Retina (tissue), 1 donor: ENCODE measurements at regions not wholly inside any gene's neighbourhood (a gene's known extent, or its start where the extent isn't known, plus 50 kb on each side); places are given as distances from the start of the nearest gene placed in this dataset.

Source experiments
- DNase-seq: peaks from one replicate; pipeline ENCODE4 v3.0.0-alpha.2; 2016

DNA sequence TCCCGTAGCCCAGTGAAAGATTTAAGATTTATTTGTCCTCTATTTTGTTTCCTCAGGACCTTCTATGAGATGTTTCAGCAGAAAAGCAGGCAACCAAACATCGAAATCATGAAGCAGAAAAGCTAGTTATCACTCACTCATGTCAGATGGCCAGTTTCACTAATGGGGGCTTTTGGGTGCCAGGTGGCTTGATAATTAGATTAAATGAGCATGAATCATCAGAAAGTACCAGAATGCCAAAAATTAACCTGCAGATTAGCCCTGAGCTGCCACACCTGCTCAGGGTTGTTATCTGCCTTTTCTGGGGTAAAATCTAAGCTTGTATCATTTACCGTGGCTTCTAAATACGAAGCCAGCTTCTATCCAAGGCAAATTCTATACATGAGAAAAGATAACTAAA, 1017.5 kb downstream of the XPNPEP1 start:
- DNase-seq = no peak

DNA sequence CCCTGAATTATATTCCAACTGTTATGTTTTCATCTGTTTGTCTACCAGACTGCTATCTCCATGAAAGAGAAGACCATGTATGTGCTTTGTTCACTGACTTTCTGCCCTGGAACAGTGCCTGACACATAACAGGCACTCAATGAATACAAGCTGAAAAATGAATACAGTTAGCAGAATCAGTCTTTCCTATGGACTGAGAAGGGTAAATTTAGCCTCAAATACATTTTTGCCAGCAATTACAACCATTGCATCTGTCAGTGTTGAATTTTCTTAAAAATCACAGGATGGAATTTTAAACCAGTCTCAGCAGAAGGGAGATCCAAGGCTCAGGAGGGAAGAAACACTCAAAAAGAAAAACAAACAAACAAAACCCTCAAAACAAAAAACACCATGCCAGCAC, 1018.1 kb downstream of the XPNPEP1 start:
- no peak for DNase-seq

DNA sequence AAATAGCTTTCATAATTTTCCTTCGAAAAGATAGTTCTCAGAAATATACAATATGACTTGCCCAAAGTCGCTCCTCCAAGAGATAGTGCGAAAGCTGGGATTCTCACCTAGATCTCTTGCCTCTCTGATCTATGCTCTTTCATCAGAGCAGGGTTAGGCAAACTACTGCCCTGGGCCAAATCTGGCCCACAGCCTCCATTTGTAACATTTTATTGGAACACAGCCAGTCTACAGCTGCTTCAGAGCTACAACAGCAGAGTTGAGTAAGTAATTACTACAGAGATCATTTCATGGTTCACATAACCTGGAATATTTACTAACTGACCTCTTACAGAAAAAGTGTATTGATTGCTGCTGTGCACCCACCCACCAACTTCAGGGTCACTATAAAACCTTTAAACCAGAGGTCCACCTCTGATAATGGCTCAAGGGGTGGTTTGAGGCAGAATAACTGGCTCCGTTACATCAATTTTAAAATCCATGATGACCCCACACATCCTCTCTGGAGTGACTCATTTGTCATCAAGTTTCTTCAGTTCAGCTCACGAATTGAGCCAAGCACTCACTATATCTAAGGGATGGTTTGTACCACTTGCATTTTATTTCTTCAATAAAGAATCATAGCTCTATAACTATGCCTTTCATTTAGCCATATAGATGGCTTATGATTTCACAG, 1019.0 kb downstream of the XPNPEP1 start:
- no peak for DNase-seq

DNA sequence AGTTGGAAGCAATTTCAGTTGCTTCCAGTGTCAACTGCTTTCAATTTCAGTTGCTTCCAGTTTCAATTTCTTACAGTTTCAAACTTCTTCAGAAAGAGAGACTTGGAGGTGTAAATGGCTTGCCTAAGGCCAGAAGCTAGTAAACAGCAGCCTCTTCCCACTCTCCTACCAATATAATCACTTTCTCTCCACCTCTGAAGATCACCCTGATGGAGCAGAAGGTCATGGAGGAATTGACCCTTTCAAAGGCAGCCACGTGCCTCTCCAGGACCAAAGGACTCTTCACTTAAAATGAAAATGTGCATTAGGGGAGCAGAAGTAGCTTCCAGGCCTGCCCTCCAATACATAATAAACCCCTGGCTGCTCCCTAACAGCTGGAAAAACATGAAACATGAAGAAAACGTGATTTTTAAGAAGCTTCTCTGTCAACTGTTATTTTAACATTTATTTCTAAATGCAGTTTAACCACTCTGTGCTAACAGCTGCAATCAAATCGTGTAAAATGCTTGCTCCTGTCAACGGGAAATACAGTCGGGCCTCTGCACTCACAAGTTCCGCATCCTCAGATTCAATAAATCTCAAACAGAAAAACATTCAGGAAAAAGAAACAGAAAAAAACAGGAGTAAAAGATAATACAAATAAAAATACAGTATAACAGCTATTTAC, 1020.6 kb downstream of the XPNPEP1 start:
- DNase-seq = no peak

DNA sequence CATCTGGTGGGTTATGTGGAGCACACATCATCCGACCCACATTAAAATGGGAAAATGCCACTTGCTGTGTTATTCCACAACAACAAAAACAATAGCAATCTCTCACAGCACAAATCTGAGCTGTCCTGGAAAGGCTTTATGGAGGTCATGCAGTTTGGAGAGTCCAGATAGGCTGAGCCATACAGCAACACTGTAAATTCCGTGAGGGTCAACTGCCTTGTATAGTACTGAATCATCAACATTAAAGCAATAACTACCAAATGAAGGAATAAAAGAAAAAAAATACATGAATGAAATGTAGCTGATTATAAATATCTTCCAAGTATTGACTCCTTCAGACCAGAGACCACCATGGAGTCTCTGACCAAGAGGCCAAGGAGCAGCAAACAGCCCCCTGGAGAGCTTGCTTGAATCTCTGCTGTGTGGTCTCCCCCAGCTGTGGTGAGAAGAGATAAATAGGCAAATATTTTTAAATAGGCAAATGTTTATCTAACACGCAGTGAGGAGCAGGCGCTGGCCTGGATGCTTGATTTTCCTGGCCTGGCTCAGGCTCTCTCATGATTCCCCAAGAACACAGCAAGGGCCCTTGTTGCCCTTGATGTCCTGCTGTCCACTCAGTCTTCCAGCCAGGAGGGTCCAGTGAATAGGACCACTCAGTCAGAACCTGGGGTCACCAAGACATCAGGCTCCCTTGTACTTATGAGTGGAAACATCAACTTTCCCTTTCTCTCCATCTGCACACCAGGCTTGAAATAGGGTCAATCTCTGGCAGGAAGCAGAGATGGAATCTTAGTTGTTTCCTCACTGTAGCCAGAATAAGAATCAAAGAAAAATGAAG, 1021.3 kb downstream of the XPNPEP1 start:
- no peak for DNase-seq

DNA sequence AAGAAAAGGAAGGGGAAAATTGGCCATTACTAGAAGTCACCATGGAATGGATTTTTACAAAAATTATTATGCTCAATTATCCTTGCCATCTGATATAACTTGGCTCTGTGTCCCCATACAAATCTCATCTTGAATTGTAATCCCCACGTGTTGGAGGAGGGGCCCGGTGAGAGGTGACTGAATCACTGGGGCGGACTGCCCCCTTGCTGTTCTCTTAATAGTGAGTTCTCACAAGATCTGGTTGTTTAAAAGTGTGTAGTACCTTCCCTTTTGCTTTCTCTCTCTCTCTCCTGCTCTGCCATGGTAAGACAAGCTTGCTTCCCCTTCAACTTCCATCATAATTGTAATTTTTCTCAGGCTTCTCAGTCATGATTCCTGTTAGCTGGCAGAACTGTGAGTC, 1023.6 kb downstream of the XPNPEP1 start:
- DNase-seq = no peak

DNA sequence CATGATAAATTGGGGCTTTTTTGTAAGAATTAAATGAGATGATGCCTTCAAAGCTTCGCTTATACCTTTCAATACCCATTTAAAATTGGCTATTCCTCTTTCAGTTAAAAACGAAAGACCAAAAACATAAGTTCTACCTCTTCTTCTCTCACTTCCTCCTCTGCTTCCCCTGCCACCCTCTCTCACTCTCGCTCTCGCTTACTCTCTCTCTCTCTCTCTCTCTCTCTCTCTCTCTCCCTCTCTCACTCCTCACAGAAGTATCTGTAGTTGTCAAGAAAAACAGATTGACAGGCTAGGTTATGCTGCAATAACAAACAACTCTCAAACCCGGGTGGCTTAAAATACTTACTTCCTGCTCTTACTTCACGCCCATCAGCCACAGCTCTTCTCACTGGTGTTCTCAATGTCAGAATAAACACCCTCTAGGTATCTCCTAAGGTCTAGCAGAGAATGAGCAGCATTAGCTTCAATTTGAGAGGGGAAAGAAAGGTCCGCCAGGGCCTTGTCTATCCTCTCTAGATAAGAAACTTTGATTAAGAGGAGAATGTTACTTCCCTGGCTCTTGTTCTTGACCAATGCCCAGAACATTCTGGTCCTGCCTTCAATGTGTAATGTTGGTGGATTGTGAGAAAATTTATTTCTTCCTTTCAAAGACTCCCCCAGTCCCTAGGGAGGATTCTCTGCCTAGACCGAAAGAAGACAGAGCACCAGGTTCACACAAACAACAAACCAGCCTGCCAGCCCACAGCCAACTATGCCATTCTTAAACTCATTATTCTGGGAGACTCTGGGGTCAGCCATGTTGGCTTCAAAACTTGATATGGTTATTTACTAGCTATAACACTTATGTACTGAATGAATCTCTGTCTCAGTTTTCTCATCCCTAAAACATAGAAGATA, 1028.7 kb downstream of the XPNPEP1 start:
- no peak for DNase-seq

DNA sequence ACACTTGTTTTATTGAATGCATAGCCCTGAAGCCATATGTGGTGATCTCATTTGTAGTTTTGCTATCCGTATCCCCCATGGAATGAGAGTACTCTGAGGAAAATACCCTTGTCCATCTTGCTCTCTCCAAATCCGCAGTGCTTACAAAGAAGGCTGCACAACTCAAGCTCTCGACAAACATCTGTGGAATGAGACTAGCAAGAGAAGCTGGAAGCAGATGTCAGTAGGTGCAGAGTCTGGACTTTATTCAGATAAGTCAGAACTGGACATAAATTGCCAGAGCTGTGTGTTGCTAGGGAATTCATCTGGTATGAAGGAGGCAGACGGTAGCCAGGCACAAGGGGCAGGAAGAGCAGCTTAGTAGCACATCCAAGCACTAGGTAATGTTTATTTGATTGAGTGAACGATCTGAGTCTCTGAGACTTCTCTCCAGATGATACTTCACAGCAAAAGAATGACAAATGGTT, 1046.2 kb downstream of the XPNPEP1 start:
- DNase-seq = peak; percentile 8

DNA sequence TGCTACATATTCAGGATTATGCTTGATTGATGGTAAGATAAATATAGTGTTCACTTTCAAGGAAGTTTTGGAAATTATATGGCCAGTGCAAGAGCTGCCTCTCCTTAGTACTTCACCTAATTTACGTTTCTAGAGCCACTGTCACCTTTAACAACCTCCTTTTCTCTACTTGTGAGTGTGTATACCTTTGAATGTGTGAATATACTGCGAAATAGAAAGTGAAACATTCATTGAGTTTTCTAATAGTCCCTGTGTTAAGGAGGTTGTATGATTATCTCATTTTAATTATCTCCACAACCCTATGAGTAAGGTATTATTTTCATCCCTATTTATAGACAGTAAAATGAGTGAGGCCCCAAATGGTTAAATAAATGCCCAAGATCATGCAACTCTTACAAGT, 1050.5 kb downstream of the XPNPEP1 start:
- DNase-seq = no peak

DNA sequence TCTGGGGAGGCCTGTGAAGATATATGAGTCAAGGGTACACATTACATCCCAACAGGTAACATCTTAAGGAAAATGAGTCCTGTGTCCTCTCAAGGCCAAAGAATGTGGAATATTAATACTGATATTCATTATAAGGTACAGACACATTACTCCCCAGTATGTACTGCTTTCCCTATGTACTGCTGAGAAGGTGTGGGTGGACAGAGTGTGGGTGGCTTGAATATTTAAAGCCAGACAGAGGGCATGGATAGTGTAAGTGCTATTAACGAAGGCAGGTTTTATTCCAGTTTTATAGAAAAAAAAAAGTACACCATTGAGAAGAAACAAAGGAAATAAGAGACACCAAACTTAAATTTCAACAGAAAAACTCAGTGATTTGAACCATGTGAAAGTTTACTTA, 1054.4 kb downstream of the XPNPEP1 start:
- DNase-seq = no peak

DNA sequence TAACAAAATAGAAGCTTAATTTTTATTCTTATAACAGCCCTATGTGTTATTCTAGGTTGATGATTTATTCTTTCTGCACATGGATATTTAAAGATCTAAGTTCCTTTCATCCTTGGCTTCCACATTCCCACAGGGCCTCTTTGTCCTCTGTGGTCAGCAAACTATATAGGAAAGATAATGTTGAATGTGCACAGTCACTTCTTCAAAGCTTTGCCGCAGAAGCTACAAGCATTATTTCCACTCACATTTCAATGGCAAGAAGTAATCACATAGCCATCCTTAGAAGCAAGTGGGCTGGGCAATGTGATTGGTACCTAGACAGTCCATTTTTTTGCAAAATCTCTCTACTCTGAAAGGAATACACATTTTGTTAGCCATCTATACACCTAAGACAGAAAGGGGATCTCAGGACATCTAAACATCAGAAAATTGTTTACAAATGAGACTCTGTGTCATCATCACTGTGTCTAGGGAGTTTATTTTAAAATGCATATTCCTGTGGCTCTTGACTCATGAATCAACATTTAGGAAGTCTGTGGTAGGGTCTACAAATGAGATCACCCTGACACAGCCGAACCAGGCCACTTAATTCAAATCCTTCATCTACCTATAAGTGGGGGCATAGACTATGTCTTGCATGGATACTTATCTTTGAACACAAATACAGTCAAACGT, 1060.5 kb downstream of the XPNPEP1 start:
- DNase-seq = no peak

DNA sequence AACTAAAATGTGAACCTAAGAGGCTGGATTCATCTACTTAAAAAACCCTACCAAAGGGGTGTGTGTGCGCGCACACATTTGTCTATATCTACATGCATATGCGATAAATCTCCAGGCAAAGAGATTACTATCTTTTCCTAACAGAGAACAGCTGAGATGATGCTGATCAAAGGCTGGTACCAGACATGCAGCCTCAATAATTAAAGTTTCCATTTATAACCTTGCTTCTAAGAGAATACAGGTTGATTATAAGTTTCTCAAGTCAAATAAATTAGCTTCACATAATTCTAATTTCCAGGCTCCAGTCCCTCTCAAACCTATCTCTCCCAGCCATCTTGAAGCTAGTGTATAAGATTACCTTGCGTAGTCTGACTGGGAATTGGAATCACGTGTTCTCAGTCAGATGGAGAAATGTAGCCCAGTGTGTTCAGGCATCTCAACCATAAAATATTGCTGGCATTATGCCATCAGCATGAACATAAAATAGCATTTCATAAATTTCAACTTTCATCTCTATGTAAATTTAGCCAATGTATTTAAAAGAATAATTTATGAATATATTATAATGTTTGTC, 1062.0 kb downstream of the XPNPEP1 start:
- DNase-seq = no peak

DNA sequence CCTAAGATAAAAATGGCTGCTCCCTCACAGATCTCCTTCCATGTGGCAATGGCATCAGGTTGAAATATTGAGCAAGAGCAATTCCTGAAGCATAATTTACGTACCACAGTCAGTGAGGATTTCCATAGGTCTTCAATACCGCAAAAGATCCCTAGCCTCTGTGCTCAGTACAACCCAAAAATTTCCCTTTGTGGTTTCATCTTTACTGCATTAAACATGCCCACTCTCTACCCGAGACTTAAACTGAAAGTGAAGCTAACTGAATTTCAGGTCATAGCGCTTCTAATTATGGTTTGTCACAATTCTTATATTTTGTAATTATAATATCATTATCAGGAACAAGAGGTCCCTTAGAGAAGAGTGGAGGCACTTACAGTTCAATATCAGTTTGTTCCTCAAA, 1071.1 kb downstream of the XPNPEP1 start:
- DNase-seq = no peak

DNA sequence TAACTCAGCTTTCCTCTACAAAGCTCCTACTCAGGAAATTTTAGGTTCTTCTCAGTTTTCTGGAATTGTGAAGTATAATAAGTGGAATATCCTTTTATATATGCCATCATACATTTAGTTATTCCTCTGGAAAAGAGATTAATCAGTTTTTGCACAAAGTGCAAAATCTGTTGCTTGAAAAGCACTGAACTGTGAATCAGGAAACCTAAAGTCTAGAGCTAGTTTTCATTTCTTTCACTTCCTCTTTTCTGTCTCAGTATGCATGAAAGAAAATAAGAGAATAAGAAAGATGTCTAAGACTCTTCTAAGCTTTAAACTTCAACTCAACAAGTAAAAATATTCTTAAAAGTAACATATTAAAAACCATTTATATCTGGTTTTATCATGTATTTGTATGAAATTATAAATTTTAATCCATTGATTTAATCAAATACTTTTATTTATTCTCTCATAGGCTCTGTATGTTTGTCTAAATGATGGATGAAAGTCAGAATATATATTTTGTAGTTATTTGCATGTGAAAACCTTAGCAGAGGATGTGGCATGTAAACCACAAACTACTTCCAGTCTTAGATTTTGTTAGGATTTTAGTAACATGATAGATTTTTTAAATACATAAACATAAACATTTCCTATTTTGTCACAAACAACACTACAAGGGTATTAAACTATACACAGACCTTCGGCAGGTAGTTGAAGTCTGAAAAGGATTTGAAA, 1073.0 kb downstream of the XPNPEP1 start:
- DNase-seq = no peak

DNA sequence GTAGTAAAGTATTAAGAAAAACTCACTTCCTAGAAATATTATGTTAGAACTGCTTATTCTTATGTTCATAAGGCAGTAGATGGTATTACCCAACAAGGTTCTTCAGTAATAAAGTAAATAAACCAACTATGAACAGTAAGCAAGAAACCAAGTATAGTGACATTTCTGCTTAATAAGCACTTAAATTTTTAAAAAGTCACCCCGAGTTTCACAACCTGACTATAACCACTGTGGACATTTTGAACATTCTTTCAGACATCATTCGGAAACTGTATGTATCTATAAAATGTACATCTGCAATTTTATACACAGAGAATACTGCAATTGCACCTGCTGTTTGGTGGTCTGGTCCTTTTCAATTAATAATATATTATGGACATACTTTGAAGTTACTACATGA, 1073.6 kb downstream of the XPNPEP1 start:
- DNase-seq = no peak

DNA sequence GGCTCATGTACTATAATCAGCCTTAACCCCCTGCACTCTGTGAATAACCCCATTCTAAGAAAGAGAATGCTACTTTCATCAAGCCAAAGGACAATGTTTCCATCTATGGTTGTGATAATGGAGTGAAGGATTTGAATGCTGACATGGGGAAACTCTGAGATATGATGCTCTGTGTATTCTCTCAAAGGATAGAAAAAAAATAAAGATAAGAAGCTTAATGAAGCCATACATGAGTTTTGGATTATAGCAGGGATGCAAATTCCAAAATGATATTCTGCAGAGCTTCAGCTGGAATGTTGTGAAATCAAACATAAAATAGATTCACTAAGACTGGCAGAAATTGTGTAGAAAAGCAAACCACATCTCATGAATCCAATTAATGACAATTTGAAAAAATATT, 1074.1 kb downstream of the XPNPEP1 start:
- DNase-seq = no peak

DNA sequence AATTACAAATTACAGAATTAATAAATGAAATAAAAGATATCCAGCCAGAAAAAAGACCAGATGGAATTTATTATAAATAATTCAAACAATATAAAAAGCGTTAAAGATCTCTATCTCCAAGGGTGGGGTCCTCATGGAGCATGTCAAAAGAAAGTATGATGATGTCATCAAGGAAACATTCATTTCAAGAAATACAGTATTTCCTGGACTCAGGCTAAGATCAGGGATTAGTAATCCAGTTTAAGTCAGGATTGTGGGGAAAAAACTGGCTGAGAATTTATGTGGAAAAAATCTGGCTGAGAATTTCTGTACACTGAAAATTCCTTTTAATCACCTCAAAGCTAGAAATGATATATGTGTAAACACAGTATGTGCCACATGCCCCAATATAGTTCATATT, 1075.3 kb downstream of the XPNPEP1 start:
- no peak for DNase-seq

DNA sequence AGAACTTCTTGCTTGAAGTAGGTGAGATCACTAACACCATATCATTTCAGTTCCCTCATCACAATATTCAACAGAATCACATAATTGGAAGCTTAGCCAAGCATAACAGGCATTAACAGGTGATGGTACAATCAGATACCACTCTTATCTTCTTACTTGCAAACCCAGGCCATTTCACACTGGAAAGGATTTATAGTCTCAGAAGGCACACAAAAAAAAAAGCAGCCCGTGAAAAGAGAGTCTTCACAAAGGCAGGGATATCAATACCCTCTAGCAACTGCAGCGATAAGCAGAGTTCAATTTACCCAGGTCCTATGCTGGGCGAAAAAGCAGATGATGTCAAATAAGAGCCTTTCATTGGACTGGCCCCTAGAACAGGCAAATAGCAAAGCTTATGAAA, 1082.4 kb downstream of the XPNPEP1 start:
- no peak for DNase-seq

DNA sequence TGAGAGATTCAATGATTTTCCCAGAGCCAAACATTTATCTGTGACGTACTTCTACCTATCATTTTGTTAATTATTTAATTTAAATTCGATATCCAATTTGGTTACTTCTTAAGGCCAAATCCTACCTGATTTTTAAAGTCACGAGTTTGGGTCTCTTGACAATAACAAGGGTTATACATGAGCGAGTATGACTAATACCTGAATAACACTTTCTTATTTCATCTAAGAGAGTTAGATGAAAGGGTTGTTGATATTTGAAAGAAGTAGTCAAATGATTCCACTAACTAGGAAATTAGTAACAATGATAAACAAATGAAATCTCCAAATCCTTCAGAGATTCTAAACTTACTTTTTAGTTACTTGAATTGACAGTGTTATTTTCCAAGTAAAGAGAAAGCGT, 1086.9 kb downstream of the XPNPEP1 start:
- no peak for DNase-seq

DNA sequence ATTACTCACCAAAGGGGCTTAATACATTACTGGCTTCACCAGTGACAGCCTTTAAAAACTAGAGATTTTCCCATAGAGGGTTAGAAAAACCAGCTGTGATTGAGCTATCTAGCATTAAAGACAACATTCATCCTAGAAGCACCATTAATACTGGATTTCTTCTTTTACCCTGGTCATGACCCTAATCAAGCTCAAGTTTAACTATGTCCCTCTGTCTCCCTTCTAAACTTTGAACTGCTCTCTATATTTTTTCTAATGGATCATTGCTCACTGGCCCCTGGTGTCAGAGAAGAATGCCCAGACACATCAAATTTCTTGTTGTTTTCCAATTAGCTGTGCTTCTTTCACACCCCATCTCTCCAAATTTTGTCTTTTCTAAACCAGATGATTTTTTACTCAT, 1101.3 kb downstream of the XPNPEP1 start:
- DNase-seq = no peak

DNA sequence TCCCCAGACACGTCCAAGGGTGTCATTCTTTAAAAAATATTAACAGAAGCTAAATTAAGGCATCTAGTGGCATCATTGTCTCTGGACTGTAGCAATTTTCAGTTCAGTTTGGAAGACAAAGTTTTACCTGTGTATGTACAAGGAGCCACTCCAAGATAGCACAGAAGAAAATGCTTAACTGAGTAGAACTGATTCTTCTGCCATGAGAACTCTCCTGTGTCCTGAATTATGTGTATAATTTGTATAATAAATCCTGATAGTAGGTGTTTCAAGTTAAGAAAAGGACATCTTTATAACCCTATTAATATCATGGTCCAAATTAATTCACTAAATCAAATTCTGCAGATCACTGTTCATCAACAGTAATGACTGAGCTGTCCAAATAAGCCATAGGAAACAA, 1104.0 kb downstream of the XPNPEP1 start:
- no peak for DNase-seq
